Testis (tissue), 2 donors: ENCODE measurements at regions not wholly inside any gene's neighbourhood (a gene's known extent, or its start where the extent isn't known, plus 50 kb on each side); places are given as distances from the start of the nearest gene placed in this dataset.
A peak's percentile ranks its signal among the peaks of the same experiment; 100 is the strongest.

Source experiments
- DNase-seq: peaks from one replicate; pipeline ENCODE4 v3.0.0-alpha.2; 2019
- H3K27ac ChIP-seq, 2 donors: fragments of 200-600 bp; sonication (generic); one replicate each; pipeline ENCODE4 v1.5.1; 2019
- H3K27me3 ChIP-seq: fragments of 200-600 bp; sonication (generic); one replicate; pipeline ENCODE4 v1.5.1; 2019
- H3K36me3 ChIP-seq: fragments of 200-600 bp; sonication (generic); one replicate; pipeline ENCODE4 v1.5.1; 2017; ENCODE audit warnings: low read depth; ENCODE audit errors: missing control alignments
- H3K4me1 ChIP-seq: fragments of 200-600 bp; sonication (generic); one replicate; pipeline ENCODE4 v1.5.1; 2019
- H3K4me3 ChIP-seq, 2 donors: fragments of 200-600 bp; sonication (generic); one replicate each; pipeline ENCODE4 v1.5.1; 2017 to 2019
- H3K9me3 ChIP-seq: fragments of 200-600 bp; sonication (generic); one replicate; pipeline ENCODE4 v1.5.1; 2017
- CTCF ChIP-seq, 3 experiments: fragments of 450-650 bp in 2 of 3; fragments of 200-600 bp in 1 of 3; sonication (generic) in 1 of 3; IDR thresholded peaks; one replicate each; pipeline ENCODE4 v1.5.1; 2016 to 2019; ENCODE audit warnings: antibody characterized with exemption in 3 of 3, mild to moderate bottlenecking in 2 of 3, moderate library complexity in 1 of 3
- POLR2A ChIP-seq: fragments of 450-650 bp; IDR thresholded peaks from one replicate; pipeline ENCODE4 v1.6.1; 2017; ENCODE audit warnings: antibody characterized with exemption, mild to moderate bottlenecking, moderate library complexity
- WGBS, 2 donors: methylation state at CpG; one replicate each; pipeline ENCODE4 v1.1.5; 2018; 5-methylcytosine and 5-hydroxymethylcytosine counted together
- intact Hi-C: fragments of 100-400 bp; cut with DNase I; formaldehyde crosslinking; loops from one replicate; pipeline ENCODE4 v1.15.1; 2023; ENCODE audit warnings: low total_unique reads

GRCh38 chr12:105986779-105987684, 151.7 kb downstream of the NUAK1 start:
- H3K36me3 ChIP-seq, result no peaks in the 10 kb centered on the region
- H3K9me3 ChIP-seq, result no peaks in the 10 kb centered on the region
- no peak overlapping the region for H3K4me3 ChIP-seq
- DNase-seq, result peak; percentile 25
- 72 to 80% methylated on average over 4 of the region's 4 CpGs for WGBS, 2 donors
- intact Hi-C loops, result no loop called here
- no peaks in the 10 kb centered on the region for H3K27me3 ChIP-seq
- peaks cover 9% of the 10 kb centered on the region for H3K4me1 ChIP-seq
- TF ChIP-seq CTCF (IDR thresholded peaks at IDR 0.05), result no peak
- TF ChIP-seq POLR2A, result no peak
- H3K27ac ChIP-seq, result no peak overlapping the region

- Histone ChIP-seq H3K4me3 (no peak overlapping the region), H3K9me3 (no peaks in the 10 kb centered on the region), H3K27me3 (no peaks in the 10 kb centered on the region), H3K4me1 (peaks cover 2% of the 10 kb centered on the region), H3K36me3 (no peaks in the 10 kb centered on the region), H3K27ac (no peak overlapping the region)
- 80 to 88% methylated on average over 3 of the region's 3 CpGs for WGBS, 2 donors
- DNase-seq, result no peak
- TF ChIP-seq POLR2A, result no peak
- TF ChIP-seq CTCF (IDR thresholded peaks at IDR 0.05), result no peak
- intact Hi-C loops, result no loop called here
Measured at GRCh38 chr12:105987685-105988035, 151.1 kb downstream of the NUAK1 start.

- no peaks in the 10 kb centered on the region for H3K9me3 ChIP-seq
- H3K4me1 ChIP-seq, result no peaks in the 10 kb centered on the region
- no peaks in the 10 kb centered on the region for H3K27me3 ChIP-seq
- TF ChIP-seq CTCF (IDR thresholded peaks at IDR 0.05), result no peak
- TF ChIP-seq POLR2A, result no peak
- no peak overlapping the region for H3K27ac ChIP-seq
- H3K4me3 ChIP-seq, result no peak overlapping the region
- 74 to 75% methylated on average over 14 of the region's 14 CpGs for WGBS, 2 donors
- no peak for DNase-seq
- intact Hi-C loops, result no loop called here
- no peaks in the 10 kb centered on the region for H3K36me3 ChIP-seq
Measured at GRCh38 chr12:105992849-105993740, 145.7 kb downstream of the NUAK1 start.

- no peak for DNase-seq
- WGBS, 2 donors, result 58 to 73% methylated on average over 22 of the region's 22 CpGs
- intact Hi-C loops, result no loop called here
- Histone ChIP-seq H3K4me3 (no peak overlapping the region), H3K27ac (no peak overlapping the region), H3K9me3 (no peaks in the 10 kb centered on the region), H3K4me1 (no peaks in the 10 kb centered on the region), H3K27me3 (no peaks in the 10 kb centered on the region), H3K36me3 (no peaks in the 10 kb centered on the region)
- TF ChIP-seq POLR2A (no peak), CTCF (IDR thresholded peaks at IDR 0.05) (no peak)
Measured at GRCh38 chr12:105993766-105994555, 144.8 kb downstream of the NUAK1 start.
